ENCODE measurements at regions not wholly inside any gene's neighbourhood (a gene's known extent, or its start where the extent isn't known, plus 50 kb on each side); places are given as distances from the start of the nearest gene placed in this dataset.

GRCh38 chr11:8779732-8780131 is 97.1 kb downstream of the RPL27A start:
- H3K27ac ChIP-seq (ENCODE audit: low read depth, low read length) = no peak overlapping the region
- peaks cover 1 to 19% (median 11%) of the 10 kb centered on the region in 5 donors for H3K4me1 ChIP-seq (ENCODE audit: control insufficient read depth in 5 of 5, insufficient read depth in 5 of 5, low read length in 5 of 5)
- no peak overlapping the region for H3K9ac ChIP-seq (ENCODE audit: low read length in 5 of 5)
- H3K4me3 ChIP-seq (ENCODE audit: low read depth in 1 of 5, low read length in 5 of 5) = no peak overlapping the region
- H3K27me3 ChIP-seq (ENCODE audit: control insufficient read depth in 5 of 5, insufficient read depth in 4 of 5, low read length in 5 of 5) = no peaks in the 10 kb centered on the region
- H3K9me3 ChIP-seq (ENCODE audit: control insufficient read depth in 5 of 5, low read length in 5 of 5) = no peaks in the 10 kb centered on the region
- peaks cover 0 to 2% (median 0%) of the 10 kb centered on the region in 5 donors for H3K36me3 ChIP-seq (ENCODE audit: control insufficient read depth in 5 of 5, insufficient read depth in 5 of 5, low read length in 5 of 5)

DNA sequence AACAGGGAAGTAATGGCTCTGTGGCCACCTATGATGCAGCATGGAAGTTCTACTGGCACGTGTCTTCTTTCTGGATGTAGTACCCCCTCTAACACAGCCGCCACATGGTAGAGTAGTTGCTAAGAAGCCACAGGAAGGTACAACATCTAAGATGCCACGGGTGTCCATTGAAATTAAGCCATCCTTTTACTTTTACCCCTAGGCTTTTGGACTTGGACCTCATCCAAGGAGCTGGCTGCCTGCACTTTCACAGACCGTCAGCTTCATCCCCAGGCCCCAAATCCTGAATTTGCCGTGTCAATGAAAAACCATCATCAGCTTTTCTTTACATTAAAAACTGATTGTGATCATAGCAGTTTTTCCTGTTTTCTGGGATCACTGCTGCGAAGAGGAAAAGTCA is 102.4 kb downstream of the RPL27A start:
- Histone ChIP-seq H3K9me3 (ENCODE audit: control insufficient read depth in 5 of 5, low read length in 5 of 5) (no peaks in the 10 kb centered on the region), H3K27me3 (ENCODE audit: control insufficient read depth in 5 of 5, insufficient read depth in 4 of 5, low read length in 5 of 5) (no peaks in the 10 kb centered on the region), H3K4me1 (ENCODE audit: control insufficient read depth in 5 of 5, insufficient read depth in 5 of 5, low read length in 5 of 5) (peaks cover 0 to 6% (median 0%) of the 10 kb centered on the region in 5 donors), H3K36me3 (ENCODE audit: control insufficient read depth in 5 of 5, insufficient read depth in 5 of 5, low read length in 5 of 5) (peaks cover 0 to under 1% (median 0%) of the 10 kb centered on the region in 5 donors), H3K27ac (ENCODE audit: low read depth, low read length) (no peak overlapping the region), H3K4me3 (ENCODE audit: low read depth in 1 of 5, low read length in 5 of 5) (no peak overlapping the region), H3K9ac (ENCODE audit: low read length in 5 of 5) (no peak overlapping the region)

DNA sequence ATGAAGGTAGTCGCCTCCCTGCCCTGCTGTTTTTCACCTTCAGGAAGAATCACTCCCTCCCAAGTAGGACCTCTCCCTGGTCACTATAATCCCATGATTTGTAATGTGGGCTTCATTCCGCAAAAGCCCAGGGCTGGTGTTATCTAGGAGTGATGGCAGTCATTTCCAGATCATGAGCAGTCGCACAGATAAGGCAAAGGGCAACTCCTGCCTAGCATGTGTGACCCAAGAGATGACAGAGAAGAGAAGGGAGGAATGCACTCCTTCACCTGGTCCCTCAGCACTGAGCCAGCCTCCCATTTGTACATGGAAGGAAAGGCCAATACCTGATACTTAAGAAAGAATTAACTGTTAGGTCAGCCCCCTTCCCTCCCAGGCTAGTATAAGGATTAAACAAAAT is 102.9 kb downstream of the RPL27A start:
- Histone ChIP-seq H3K9me3 (ENCODE audit: control insufficient read depth in 5 of 5, low read length in 5 of 5) (no peaks in the 10 kb centered on the region), H3K27ac (ENCODE audit: low read depth, low read length) (no peak overlapping the region), H3K36me3 (ENCODE audit: control insufficient read depth in 5 of 5, insufficient read depth in 5 of 5, low read length in 5 of 5) (no peaks in the 10 kb centered on the region), H3K9ac (ENCODE audit: low read length in 5 of 5) (no peak overlapping the region), H3K27me3 (ENCODE audit: control insufficient read depth in 5 of 5, insufficient read depth in 4 of 5, low read length in 5 of 5) (no peaks in the 10 kb centered on the region), H3K4me1 (ENCODE audit: control insufficient read depth in 5 of 5, insufficient read depth in 5 of 5, low read length in 5 of 5) (peaks cover 0 to 6% (median 0%) of the 10 kb centered on the region in 5 donors), H3K4me3 (ENCODE audit: low read depth in 1 of 5, low read length in 5 of 5) (no peak overlapping the region)

GRCh38 chr11:8785998-8786397 is 103.4 kb downstream of the RPL27A start:
- H3K27me3 ChIP-seq (ENCODE audit: control insufficient read depth in 5 of 5, insufficient read depth in 4 of 5, low read length in 5 of 5) = no peaks in the 10 kb centered on the region
- H3K4me3 ChIP-seq (ENCODE audit: low read depth in 1 of 5, low read length in 5 of 5) = no peak overlapping the region
- no peak overlapping the region for H3K9ac ChIP-seq (ENCODE audit: low read length in 5 of 5)
- no peaks in the 10 kb centered on the region for H3K36me3 ChIP-seq (ENCODE audit: control insufficient read depth in 5 of 5, insufficient read depth in 5 of 5, low read length in 5 of 5)
- no peak overlapping the region for H3K27ac ChIP-seq (ENCODE audit: low read depth, low read length)
- H3K9me3 ChIP-seq (ENCODE audit: control insufficient read depth in 5 of 5, low read length in 5 of 5) = no peaks in the 10 kb centered on the region
- peaks cover 0 to 6% (median 0%) of the 10 kb centered on the region in 5 donors for H3K4me1 ChIP-seq (ENCODE audit: control insufficient read depth in 5 of 5, insufficient read depth in 5 of 5, low read length in 5 of 5)

DNA sequence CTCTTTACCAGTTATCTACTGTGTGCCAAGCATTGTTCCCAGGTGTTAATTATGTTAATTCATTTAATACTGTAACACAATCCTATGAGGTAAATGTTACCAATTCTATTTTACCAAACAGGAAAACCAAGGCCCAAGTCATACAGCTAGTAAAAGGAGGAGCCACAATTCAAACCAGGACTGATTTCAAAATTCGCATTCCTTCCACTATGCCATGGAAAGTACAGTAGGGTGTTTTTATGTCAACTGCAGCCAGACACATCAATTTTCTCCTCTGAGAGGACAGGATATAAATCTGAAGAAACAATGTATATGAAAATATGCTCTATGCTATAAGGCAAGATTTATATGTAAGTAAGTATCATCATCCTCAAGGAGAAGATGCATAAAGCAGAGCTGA is 104.3 kb downstream of the RPL27A start:
- H3K27me3 ChIP-seq (ENCODE audit: control insufficient read depth in 5 of 5, insufficient read depth in 4 of 5, low read length in 5 of 5) = no peaks in the 10 kb centered on the region
- H3K4me1 ChIP-seq (ENCODE audit: control insufficient read depth in 5 of 5, insufficient read depth in 5 of 5, low read length in 5 of 5) = peaks cover 0 to 6% (median 0%) of the 10 kb centered on the region in 5 donors
- H3K9me3 ChIP-seq (ENCODE audit: control insufficient read depth in 5 of 5, low read length in 5 of 5) = no peaks in the 10 kb centered on the region
- H3K27ac ChIP-seq (ENCODE audit: low read depth, low read length) = no peak overlapping the region
- no peaks in the 10 kb centered on the region for H3K36me3 ChIP-seq (ENCODE audit: control insufficient read depth in 5 of 5, insufficient read depth in 5 of 5, low read length in 5 of 5)
- H3K4me3 ChIP-seq (ENCODE audit: low read depth in 1 of 5, low read length in 5 of 5) = no peak overlapping the region
- no peak overlapping the region for H3K9ac ChIP-seq (ENCODE audit: low read length in 5 of 5)

DNA sequence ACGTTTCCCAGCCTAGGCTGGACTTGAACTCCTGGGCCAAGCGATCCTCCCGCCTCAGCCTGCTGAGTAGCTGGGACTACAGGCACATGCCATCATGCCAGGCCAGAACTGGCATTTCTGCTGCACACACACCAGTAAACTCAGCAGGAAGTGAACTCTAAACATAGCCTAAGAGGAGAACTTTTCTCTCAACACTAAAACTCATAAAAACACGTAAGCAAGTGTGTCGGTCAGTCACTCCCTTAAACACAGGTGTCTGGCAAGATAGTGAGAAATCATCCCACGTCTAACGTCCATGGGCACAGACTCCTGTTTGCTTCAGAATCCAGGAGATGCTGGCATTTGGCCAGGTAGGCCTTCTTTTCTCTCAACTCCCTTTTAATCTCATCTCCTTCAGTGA is 104.8 kb downstream of the RPL27A start:
- H3K9me3 ChIP-seq (ENCODE audit: control insufficient read depth in 5 of 5, low read length in 5 of 5) = no peaks in the 10 kb centered on the region
- H3K4me3 ChIP-seq (ENCODE audit: low read depth in 1 of 5, low read length in 5 of 5) = no peak overlapping the region
- no peak overlapping the region for H3K27ac ChIP-seq (ENCODE audit: low read depth, low read length)
- no peaks in the 10 kb centered on the region for H3K27me3 ChIP-seq (ENCODE audit: control insufficient read depth in 5 of 5, insufficient read depth in 4 of 5, low read length in 5 of 5)
- no peaks in the 10 kb centered on the region for H3K36me3 ChIP-seq (ENCODE audit: control insufficient read depth in 5 of 5, insufficient read depth in 5 of 5, low read length in 5 of 5)
- H3K9ac ChIP-seq (ENCODE audit: low read length in 5 of 5) = no peak overlapping the region
- peaks cover 0 to 6% (median 0%) of the 10 kb centered on the region in 5 donors for H3K4me1 ChIP-seq (ENCODE audit: control insufficient read depth in 5 of 5, insufficient read depth in 5 of 5, low read length in 5 of 5)

GRCh38 chr11:8788616-8789015 is 106.0 kb downstream of the RPL27A start:
- Histone ChIP-seq H3K27ac (ENCODE audit: low read depth, low read length) (no peak overlapping the region), H3K4me1 (ENCODE audit: control insufficient read depth in 5 of 5, insufficient read depth in 5 of 5, low read length in 5 of 5) (peaks cover 0 to 15% (median 10%) of the 10 kb centered on the region in 5 donors), H3K27me3 (ENCODE audit: control insufficient read depth in 5 of 5, insufficient read depth in 4 of 5, low read length in 5 of 5) (no peaks in the 10 kb centered on the region)

DNA sequence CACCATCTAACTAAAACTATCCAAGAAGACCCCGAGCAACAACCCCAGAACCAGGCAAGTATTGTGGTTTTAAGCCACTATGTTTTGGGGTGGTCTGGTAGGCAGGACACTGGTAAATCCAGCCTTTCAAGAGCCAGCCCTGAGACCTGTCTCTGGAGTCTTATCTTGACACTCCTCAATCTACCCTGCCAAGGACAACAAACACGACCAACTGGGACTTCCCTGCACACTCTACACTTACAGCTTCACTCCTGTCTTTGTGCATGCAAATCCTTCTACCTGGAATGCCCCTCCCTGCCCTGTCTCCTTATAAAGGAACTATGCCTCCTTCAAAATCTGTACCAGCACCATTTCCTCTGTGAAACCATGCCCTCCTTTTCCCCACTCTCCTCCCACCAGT is 107.3 kb downstream of the RPL27A start:
- peaks cover 0 to 4% (median 0%) of the 10 kb centered on the region in 5 donors for H3K36me3 ChIP-seq (ENCODE audit: control insufficient read depth in 5 of 5, insufficient read depth in 5 of 5, low read length in 5 of 5)
- H3K4me3 ChIP-seq (ENCODE audit: low read depth in 1 of 5, low read length in 5 of 5) = no peak overlapping the region
- no peaks in the 10 kb centered on the region for H3K9me3 ChIP-seq (ENCODE audit: control insufficient read depth in 5 of 5, low read length in 5 of 5)
- no peaks in the 10 kb centered on the region for H3K27me3 ChIP-seq (ENCODE audit: control insufficient read depth in 5 of 5, insufficient read depth in 4 of 5, low read length in 5 of 5)
- no peak overlapping the region for H3K9ac ChIP-seq (ENCODE audit: low read length in 5 of 5)
- no peak overlapping the region for H3K27ac ChIP-seq (ENCODE audit: low read depth, low read length)
- H3K4me1 ChIP-seq (ENCODE audit: control insufficient read depth in 5 of 5, insufficient read depth in 5 of 5, low read length in 5 of 5) = peaks cover 0 to 15% (median 10%) of the 10 kb centered on the region in 5 donors

More at GRCh38 chr11:8788616-8789015, 106.0 kb downstream of the RPL27A start:
- Histone ChIP-seq H3K9ac (ENCODE audit: low read length in 5 of 5) (no peak overlapping the region), H3K36me3 (ENCODE audit: control insufficient read depth in 5 of 5, insufficient read depth in 5 of 5, low read length in 5 of 5) (no peaks in the 10 kb centered on the region), H3K4me3 (ENCODE audit: low read depth in 1 of 5, low read length in 5 of 5) (no peak overlapping the region), H3K9me3 (ENCODE audit: control insufficient read depth in 5 of 5, low read length in 5 of 5) (no peaks in the 10 kb centered on the region)

DNA sequence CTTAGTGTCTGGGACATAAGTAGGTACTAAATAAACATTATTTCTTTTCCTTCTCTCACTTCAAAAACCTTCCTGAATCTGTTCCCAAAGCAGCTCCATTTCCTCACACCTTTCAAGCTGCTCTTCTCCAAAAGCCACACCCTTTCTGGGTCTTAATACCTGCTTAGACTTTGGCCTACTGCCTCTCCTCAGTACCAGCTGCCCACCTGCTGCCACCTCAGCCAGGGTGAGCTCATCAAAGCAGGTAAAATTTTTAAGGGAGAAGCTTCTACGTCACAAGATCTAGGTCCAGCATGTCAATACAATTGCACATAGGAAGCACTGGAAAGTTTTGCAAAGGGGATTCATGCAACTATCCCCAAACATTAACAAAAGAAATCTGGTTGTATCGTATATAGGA is 108.4 kb downstream of the RPL27A start:
- peaks cover 0 to 15% (median 10%) of the 10 kb centered on the region in 5 donors for H3K4me1 ChIP-seq (ENCODE audit: control insufficient read depth in 5 of 5, insufficient read depth in 5 of 5, low read length in 5 of 5)
- H3K9me3 ChIP-seq (ENCODE audit: control insufficient read depth in 5 of 5, low read length in 5 of 5) = no peaks in the 10 kb centered on the region
- H3K36me3 ChIP-seq (ENCODE audit: control insufficient read depth in 5 of 5, insufficient read depth in 5 of 5, low read length in 5 of 5) = peaks cover 0 to 4% (median 0%) of the 10 kb centered on the region in 5 donors
- no peak overlapping the region for H3K9ac ChIP-seq (ENCODE audit: low read length in 5 of 5)
- no peak overlapping the region for H3K4me3 ChIP-seq (ENCODE audit: low read depth in 1 of 5, low read length in 5 of 5)
- H3K27ac ChIP-seq (ENCODE audit: low read depth, low read length) = no peak overlapping the region
- no peaks in the 10 kb centered on the region for H3K27me3 ChIP-seq (ENCODE audit: control insufficient read depth in 5 of 5, insufficient read depth in 4 of 5, low read length in 5 of 5)

DNA sequence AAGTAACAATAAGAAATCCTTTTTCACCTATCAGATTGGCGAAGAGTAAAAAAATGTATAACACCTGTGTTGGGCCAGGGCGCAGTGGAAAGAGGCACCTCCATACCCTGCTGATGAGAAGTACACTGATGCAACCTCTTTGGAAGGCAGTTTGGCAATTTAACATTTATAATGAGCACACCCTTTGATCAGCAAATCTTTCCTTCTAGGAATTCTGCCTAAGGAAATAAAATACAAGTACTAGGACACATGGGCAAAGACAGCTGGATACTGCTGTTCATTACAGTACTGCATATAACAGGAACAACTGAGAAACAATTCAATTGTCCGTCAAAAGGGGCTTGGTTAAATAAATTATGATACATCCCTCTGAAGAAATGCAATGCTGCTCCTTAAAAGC is 110.1 kb downstream of the RPL27A start:
- H3K9me3 ChIP-seq (ENCODE audit: control insufficient read depth in 5 of 5, low read length in 5 of 5) = no peaks in the 10 kb centered on the region
- H3K27ac ChIP-seq (ENCODE audit: low read depth, low read length) = no peak overlapping the region
- H3K9ac ChIP-seq (ENCODE audit: low read length in 5 of 5) = peak overlapping the region in 1 of 5 donors; percentile 4
- no peak overlapping the region for H3K4me3 ChIP-seq (ENCODE audit: low read depth in 1 of 5, low read length in 5 of 5)
- peaks cover 0 to 4% (median 0%) of the 10 kb centered on the region in 5 donors for H3K36me3 ChIP-seq (ENCODE audit: control insufficient read depth in 5 of 5, insufficient read depth in 5 of 5, low read length in 5 of 5)
- peaks cover 0 to 13% (median 8%) of the 10 kb centered on the region in 5 donors for H3K4me1 ChIP-seq (ENCODE audit: control insufficient read depth in 5 of 5, insufficient read depth in 5 of 5, low read length in 5 of 5)
- no peaks in the 10 kb centered on the region for H3K27me3 ChIP-seq (ENCODE audit: control insufficient read depth in 5 of 5, insufficient read depth in 4 of 5, low read length in 5 of 5)

All from subcutaneous abdominal adipose tissue (tissue), 5 donors.